ENCODE measurements at regions not wholly inside any gene's neighbourhood (a gene's known extent, or its start where the extent isn't known, plus 50 kb on each side); places are given as distances from the start of the nearest gene placed in this dataset.

GRCh38 chr3:35392187-35392586 is 247.1 kb upstream of the ARPP21 start:
- no peak for TF ChIP-seq CTCF (IDR thresholded peaks at IDR 0.05)
- TF ChIP-seq POLR2A (IDR thresholded peaks at IDR 0.05): no peak

All from Peyer's patch (tissue), 4 donors.